GM23338 (cell line): ENCODE measurements at regions not wholly inside any gene's neighbourhood (a gene's known extent, or its start where the extent isn't known, plus 50 kb on each side); places are given as distances from the start of the nearest gene placed in this dataset.

ENCODE experiments used
- CREB1 ChIP-seq: fragments of 250-450 bp; sonication (Bioruptor Pico); IDR thresholded peaks from 2 replicates; pipeline ENCODE4 v1.5.0; 2020; ENCODE audit warnings: low read depth, mild to moderate bottlenecking, moderate library complexity
- EZH2 ChIP-seq: fragments of 200-600 bp; sonication (generic); IDR thresholded peaks from one replicate; pipeline ENCODE4 v1.8.0; 2017; ENCODE audit warnings: antibody characterized with exemption, mild to moderate bottlenecking, low read depth; ENCODE audit not compliant: unreplicated experiment
- EZH2phosphoT487 ChIP-seq: fragments of 200-600 bp; sonication (generic); IDR thresholded peaks from one replicate; pipeline ENCODE4 v1.8.1; 2018; ENCODE audit warnings: antibody characterized with exemption; ENCODE audit not compliant: unreplicated experiment
- JUNB ChIP-seq: IDR thresholded peaks from one replicate; pipeline ENCODE4 v1.6.1; 2016; ENCODE audit warnings: antibody characterized with exemption; ENCODE audit not compliant: unreplicated experiment
- NANOG ChIP-seq: IDR thresholded peaks from 2 replicates; pipeline ENCODE4 v1.6.1; 2016; ENCODE audit warnings: antibody characterized with exemption, borderline replicate concordance
- POLR2AphosphoS5 ChIP-seq: IDR thresholded peaks from 2 replicates; pipeline ENCODE4 v1.6.1; 2016; ENCODE audit warnings: antibody characterized with exemption, low read depth
- ZNF114 ChIP-seq: fragments of 250-450 bp; sonication (Bioruptor Pico); IDR thresholded peaks from 2 replicates; pipeline ENCODE4 v1.5.0; 2020; ENCODE audit warnings: mild to moderate bottlenecking, moderate library complexity
- TF ChIP-seq, protein P1 (sequence below), 2 experiments: fragments of 200-600 bp in 1 of 2; sonication (generic) in 1 of 2; conservative IDR thresholded peaks; 2 replicates each; pipeline versions ENCODE4 v1.5.1 to v1.6.1; 2016 to 2017; ENCODE audit warnings: antibody characterized with exemption in 2 of 2, low read depth in 2 of 2, mild to moderate bottlenecking in 2 of 2, moderate library complexity in 1 of 2
- TF ChIP-seq, protein P2 (sequence below): IDR thresholded peaks from one replicate; pipeline ENCODE4 v1.6.1; 2018; ENCODE audit warnings: antibody characterized with exemption; ENCODE audit not compliant: unreplicated experiment
- TF ChIP-seq, protein P3 (sequence below): fragments of 250-450 bp; sonication (Bioruptor Pico); IDR thresholded peaks from 2 replicates; pipeline ENCODE4 v1.5.0; 2020; ENCODE audit warnings: mild to moderate bottlenecking, moderate library complexity

DNA sequence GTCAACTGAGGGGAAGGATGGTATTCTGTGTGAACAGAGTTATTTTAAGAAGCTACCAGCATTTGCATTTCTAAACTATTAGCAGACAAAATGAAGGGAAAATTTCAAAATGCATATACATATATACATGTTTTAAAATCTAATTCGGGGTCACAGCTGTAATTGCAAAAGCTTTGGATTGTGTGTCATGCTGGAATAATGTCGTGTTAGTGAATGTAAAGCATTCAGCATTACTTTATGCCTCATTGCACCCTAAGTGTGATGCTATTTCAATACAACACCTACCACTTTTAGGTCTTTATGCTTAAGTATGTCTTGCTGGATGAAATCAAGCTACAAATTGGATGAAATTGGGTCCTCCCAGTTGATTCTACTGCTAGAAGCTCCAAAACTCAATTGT is 687.6 kb upstream of the MEF2C start:
- TF ChIP-seq, protein P1, sequence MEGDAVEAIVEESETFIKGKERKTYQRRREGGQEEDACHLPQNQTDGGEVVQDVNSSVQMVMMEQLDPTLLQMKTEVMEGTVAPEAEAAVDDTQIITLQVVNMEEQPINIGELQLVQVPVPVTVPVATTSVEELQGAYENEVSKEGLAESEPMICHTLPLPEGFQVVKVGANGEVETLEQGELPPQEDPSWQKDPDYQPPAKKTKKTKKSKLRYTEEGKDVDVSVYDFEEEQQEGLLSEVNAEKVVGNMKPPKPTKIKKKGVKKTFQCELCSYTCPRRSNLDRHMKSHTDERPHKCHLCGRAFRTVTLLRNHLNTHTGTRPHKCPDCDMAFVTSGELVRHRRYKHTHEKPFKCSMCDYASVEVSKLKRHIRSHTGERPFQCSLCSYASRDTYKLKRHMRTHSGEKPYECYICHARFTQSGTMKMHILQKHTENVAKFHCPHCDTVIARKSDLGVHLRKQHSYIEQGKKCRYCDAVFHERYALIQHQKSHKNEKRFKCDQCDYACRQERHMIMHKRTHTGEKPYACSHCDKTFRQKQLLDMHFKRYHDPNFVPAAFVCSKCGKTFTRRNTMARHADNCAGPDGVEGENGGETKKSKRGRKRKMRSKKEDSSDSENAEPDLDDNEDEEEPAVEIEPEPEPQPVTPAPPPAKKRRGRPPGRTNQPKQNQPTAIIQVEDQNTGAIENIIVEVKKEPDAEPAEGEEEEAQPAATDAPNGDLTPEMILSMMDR (conservative IDR thresholded peaks at IDR 0.05; ENCODE audit: low read depth in 2 of 2): no peak
- TF ChIP-seq POLR2AphosphoS5 (no peak), EZH2phosphoT487 (no peak), CREB1 (CRISPR knock-in tag) (no peak), JUNB (no peak), EZH2 (no peak), ZNF114 (CRISPR knock-in tag) (no peak), NANOG (no peak)
- TF ChIP-seq, protein P2, sequence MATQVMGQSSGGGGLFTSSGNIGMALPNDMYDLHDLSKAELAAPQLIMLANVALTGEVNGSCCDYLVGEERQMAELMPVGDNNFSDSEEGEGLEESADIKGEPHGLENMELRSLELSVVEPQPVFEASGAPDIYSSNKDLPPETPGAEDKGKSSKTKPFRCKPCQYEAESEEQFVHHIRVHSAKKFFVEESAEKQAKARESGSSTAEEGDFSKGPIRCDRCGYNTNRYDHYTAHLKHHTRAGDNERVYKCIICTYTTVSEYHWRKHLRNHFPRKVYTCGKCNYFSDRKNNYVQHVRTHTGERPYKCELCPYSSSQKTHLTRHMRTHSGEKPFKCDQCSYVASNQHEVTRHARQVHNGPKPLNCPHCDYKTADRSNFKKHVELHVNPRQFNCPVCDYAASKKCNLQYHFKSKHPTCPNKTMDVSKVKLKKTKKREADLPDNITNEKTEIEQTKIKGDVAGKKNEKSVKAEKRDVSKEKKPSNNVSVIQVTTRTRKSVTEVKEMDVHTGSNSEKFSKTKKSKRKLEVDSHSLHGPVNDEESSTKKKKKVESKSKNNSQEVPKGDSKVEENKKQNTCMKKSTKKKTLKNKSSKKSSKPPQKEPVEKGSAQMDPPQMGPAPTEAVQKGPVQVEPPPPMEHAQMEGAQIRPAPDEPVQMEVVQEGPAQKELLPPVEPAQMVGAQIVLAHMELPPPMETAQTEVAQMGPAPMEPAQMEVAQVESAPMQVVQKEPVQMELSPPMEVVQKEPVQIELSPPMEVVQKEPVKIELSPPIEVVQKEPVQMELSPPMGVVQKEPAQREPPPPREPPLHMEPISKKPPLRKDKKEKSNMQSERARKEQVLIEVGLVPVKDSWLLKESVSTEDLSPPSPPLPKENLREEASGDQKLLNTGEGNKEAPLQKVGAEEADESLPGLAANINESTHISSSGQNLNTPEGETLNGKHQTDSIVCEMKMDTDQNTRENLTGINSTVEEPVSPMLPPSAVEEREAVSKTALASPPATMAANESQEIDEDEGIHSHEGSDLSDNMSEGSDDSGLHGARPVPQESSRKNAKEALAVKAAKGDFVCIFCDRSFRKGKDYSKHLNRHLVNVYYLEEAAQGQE: no peak
- TF ChIP-seq, protein P3, sequence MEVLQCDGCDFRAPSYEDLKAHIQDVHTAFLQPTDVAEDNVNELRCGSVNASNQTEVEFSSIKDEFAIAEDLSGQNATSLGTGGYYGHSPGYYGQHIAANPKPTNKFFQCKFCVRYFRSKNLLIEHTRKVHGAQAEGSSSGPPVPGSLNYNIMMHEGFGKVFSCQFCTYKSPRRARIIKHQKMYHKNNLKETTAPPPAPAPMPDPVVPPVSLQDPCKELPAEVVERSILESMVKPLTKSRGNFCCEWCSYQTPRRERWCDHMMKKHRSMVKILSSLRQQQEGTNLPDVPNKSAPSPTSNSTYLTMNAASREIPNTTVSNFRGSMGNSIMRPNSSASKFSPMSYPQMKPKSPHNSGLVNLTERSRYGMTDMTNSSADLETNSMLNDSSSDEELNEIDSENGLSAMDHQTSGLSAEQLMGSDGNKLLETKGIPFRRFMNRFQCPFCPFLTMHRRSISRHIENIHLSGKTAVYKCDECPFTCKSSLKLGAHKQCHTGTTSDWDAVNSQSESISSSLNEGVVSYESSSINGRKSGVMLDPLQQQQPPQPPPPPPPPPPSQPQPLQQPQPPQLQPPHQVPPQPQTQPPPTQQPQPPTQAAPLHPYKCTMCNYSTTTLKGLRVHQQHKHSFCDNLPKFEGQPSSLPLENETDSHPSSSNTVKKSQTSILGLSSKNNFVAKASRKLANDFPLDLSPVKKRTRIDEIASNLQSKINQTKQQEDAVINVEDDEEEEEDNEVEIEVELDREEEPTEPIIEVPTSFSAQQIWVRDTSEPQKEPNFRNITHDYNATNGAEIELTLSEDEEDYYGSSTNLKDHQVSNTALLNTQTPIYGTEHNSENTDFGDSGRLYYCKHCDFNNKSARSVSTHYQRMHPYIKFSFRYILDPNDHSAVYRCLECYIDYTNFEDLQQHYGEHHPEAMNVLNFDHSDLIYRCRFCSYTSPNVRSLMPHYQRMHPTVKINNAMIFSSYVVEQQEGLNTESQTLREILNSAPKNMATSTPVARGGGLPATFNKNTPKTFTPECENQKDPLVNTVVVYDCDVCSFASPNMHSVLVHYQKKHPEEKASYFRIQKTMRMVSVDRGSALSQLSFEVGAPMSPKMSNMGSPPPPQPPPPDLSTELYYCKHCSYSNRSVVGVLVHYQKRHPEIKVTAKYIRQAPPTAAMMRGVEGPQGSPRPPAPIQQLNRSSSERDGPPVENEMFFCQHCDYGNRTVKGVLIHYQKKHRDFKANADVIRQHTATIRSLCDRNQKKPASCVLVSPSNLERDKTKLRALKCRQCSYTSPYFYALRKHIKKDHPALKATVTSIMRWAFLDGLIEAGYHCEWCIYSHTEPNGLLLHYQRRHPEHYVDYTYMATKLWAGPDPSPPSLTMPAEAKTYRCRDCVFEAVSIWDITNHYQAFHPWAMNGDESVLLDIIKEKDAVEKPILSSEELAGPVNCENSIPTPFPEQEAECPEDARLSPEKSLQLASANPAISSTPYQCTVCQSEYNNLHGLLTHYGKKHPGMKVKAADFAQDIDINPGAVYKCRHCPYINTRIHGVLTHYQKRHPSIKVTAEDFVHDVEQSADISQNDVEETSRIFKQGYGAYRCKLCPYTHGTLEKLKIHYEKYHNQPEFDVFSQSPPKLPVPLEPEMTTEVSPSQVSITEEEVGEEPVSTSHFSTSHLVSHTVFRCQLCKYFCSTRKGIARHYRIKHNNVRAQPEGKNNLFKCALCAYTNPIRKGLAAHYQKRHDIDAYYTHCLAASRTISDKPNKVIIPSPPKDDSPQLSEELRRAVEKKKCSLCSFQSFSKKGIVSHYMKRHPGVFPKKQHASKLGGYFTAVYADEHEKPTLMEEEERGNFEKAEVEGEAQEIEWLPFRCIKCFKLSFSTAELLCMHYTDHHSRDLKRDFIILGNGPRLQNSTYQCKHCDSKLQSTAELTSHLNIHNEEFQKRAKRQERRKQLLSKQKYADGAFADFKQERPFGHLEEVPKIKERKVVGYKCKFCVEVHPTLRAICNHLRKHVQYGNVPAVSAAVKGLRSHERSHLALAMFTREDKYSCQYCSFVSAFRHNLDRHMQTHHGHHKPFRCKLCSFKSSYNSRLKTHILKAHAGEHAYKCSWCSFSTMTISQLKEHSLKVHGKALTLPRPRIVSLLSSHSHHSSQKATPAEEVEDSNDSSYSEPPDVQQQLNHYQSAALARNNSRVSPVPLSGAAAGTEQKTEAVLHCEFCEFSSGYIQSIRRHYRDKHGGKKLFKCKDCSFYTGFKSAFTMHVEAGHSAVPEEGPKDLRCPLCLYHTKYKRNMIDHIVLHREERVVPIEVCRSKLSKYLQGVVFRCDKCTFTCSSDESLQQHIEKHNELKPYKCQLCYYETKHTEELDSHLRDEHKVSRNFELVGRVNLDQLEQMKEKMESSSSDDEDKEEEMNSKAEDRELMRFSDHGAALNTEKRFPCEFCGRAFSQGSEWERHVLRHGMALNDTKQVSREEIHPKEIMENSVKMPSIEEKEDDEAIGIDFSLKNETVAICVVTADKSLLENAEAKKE (CRISPR knock-in tag): no peak
